Liver (tissue), 8 donors: ENCODE measurements at regions not wholly inside any gene's neighbourhood (a gene's known extent, or its start where the extent isn't known, plus 50 kb on each side); places are given as distances from the start of the nearest gene placed in this dataset.
A peak's percentile ranks its signal among the peaks of the same experiment; 100 is the strongest.

Experiments
- DNase-seq: peaks from one replicate; pipeline ENCODE4 v3.0.0-alpha.2; 2017; ENCODE audit warnings: low spot score
- H3K27ac ChIP-seq, 2 donors: one replicate each; pipeline ENCODE4 v1.7.0; 2013; ENCODE audit warnings: inconsistent platforms in 2 of 2, low read length in 2 of 2, control low read depth in 1 of 2, low read depth in 1 of 2, mild to moderate bottlenecking in 1 of 2
- H3K27me3 ChIP-seq, 4 donors: one replicate each; pipeline versions ENCODE4 v1.6.1 to v1.7.0; 2013; ENCODE audit warnings: low read length in 3 of 4, inconsistent platforms in 1 of 4, mild to moderate bottlenecking in 1 of 4, moderate library complexity in 1 of 4; ENCODE audit not compliant: control insufficient read depth in 4 of 4, insufficient read depth in 4 of 4
- H3K36me3 ChIP-seq, 4 donors: one replicate each; pipeline versions ENCODE4 v1.6.1 to v1.7.0; 2013; ENCODE audit warnings: low read length in 3 of 4, mild to moderate bottlenecking in 3 of 4, low read depth in 1 of 4, moderate library complexity in 1 of 4; ENCODE audit not compliant: control insufficient read depth in 4 of 4, insufficient read depth in 3 of 4
- H3K4me1 ChIP-seq, 4 donors: one replicate each; pipeline versions ENCODE4 v1.6.1 to v1.7.0; 2013; ENCODE audit warnings: low read length in 3 of 4, mild to moderate bottlenecking in 3 of 4, moderate library complexity in 1 of 4; ENCODE audit not compliant: control insufficient read depth in 4 of 4, insufficient read depth in 4 of 4
- H3K4me3 ChIP-seq, 3 donors: one replicate each; pipeline versions ENCODE4 v1.6.1 to v1.7.0; 2013; ENCODE audit warnings: low read length in 3 of 3, control low read depth in 1 of 3, low read depth in 1 of 3, mild to moderate bottlenecking in 1 of 3
- H3K9ac ChIP-seq, 2 donors: one replicate each; pipeline ENCODE4 v1.7.0; 2013; ENCODE audit warnings: low read length in 2 of 2, mild to moderate bottlenecking in 2 of 2, moderate library complexity in 2 of 2, control low read depth in 1 of 2, low read depth in 1 of 2
- H3K9me3 ChIP-seq, 4 donors: one replicate each; pipeline versions ENCODE4 v1.6.1 to v1.7.0; 2013; ENCODE audit warnings: low read length in 3 of 4; ENCODE audit not compliant: control insufficient read depth in 4 of 4
- EGR1 ChIP-seq, 2 donors: IDR thresholded peaks; 2 replicates each; pipeline ENCODE4 v1.6.1; 2016 to 2018; ENCODE audit warnings: antibody characterized with exemption in 2 of 2, low read depth in 2 of 2
- FOXA1 ChIP-seq: IDR thresholded peaks from 2 replicates; pipeline ENCODE4 v1.6.1; 2016; ENCODE audit warnings: antibody characterized with exemption
- FOXA2 ChIP-seq: IDR thresholded peaks from 2 replicates; pipeline ENCODE4 v1.6.1; 2016; ENCODE audit warnings: antibody characterized with exemption
- GABPA ChIP-seq, 2 donors: IDR thresholded peaks in 1 of 2; conservative IDR thresholded peaks in 1 of 2; 2 replicates each; pipeline ENCODE4 v1.6.1; 2016; ENCODE audit warnings: antibody characterized with exemption in 2 of 2, mild to moderate bottlenecking in 1 of 2, moderate library complexity in 1 of 2
- HNF4A ChIP-seq, 2 donors: conservative IDR thresholded peaks; 2 replicates each; pipeline ENCODE4 v1.6.1; 2016; ENCODE audit warnings: antibody characterized with exemption in 2 of 2, mild to moderate bottlenecking in 2 of 2
- HNF4G ChIP-seq: IDR thresholded peaks from 2 replicates; pipeline ENCODE4 v1.6.1; 2016; ENCODE audit warnings: antibody characterized with exemption
- JUND ChIP-seq, 2 donors: IDR thresholded peaks; 2 replicates each; pipeline ENCODE4 v1.6.1; 2016; ENCODE audit warnings: antibody characterized with exemption in 2 of 2
- NR2F2 ChIP-seq: IDR thresholded peaks from 2 replicates; pipeline ENCODE4 v1.6.1; 2016; ENCODE audit warnings: antibody characterized with exemption
- RAD21 ChIP-seq, 2 donors: IDR thresholded peaks; 2 replicates each; pipeline ENCODE4 v1.6.1; 2016; ENCODE audit warnings: antibody characterized with exemption in 2 of 2, mild to moderate bottlenecking in 2 of 2
- REST ChIP-seq: IDR thresholded peaks from 2 replicates; pipeline ENCODE4 v1.6.1; 2016; ENCODE audit warnings: antibody characterized with exemption, mild to moderate bottlenecking
- RXRA ChIP-seq, 2 donors: IDR thresholded peaks; 2 replicates each; pipeline ENCODE4 v1.6.1; 2017 to 2018; ENCODE audit warnings: antibody characterized with exemption in 2 of 2, mild to moderate bottlenecking in 1 of 2
- SP1 ChIP-seq: IDR thresholded peaks from 2 replicates; pipeline ENCODE4 v1.6.1; 2018; ENCODE audit warnings: antibody characterized with exemption, mild to moderate bottlenecking
- TAF1 ChIP-seq: conservative IDR thresholded peaks from 2 replicates; pipeline ENCODE4 v1.6.1; 2016; ENCODE audit warnings: antibody characterized with exemption, mild to moderate bottlenecking
- YY1 ChIP-seq: IDR thresholded peaks from 2 replicates; pipeline ENCODE4 v1.6.1; 2016; ENCODE audit warnings: antibody characterized with exemption, mild to moderate bottlenecking
- ZBTB33 ChIP-seq: IDR thresholded peaks from 2 replicates; pipeline ENCODE4 v1.6.1; 2016; ENCODE audit warnings: antibody characterized with exemption
- WGBS: extraction: QIAGEN DNeasy Blood & Tissue Kit; methylation state at CpG from one replicate; pipeline ENCODE4 v1.1.7; 2013; 5-methylcytosine and 5-hydroxymethylcytosine counted together
- TF ChIP-seq, protein P1 (sequence below): IDR thresholded peaks from 2 replicates; pipeline ENCODE4 v1.6.1; 2016; ENCODE audit warnings: antibody characterized with exemption
- TF ChIP-seq, protein P2 (sequence below): IDR thresholded peaks from 2 replicates; pipeline ENCODE4 v1.6.1; 2016; ENCODE audit warnings: antibody characterized with exemption
- TF ChIP-seq, protein P3 (sequence below): fragments of 150-350 bp; IDR thresholded peaks from 2 replicates; pipeline ENCODE4 v1.5.1; 2017; ENCODE audit warnings: improper control_type of control experiment, low read depth, low read length; ENCODE audit not compliant: missing input control
- donor health status: healthy.
- donor health status: healthy.
- donor health status: healthy.
- donor health status: healthy.
- donor health status: healthy.

- no peak overlapping the region for H3K4me3 ChIP-seq
- TF ChIP-seq HNF4A (conservative IDR thresholded peaks at IDR 0.05) (no peak), HNF4G (no peak), FOXA1 (no peak), FOXA2 (no peak), YY1 (no peak), EGR1 (IDR thresholded peaks at IDR 0.05; ENCODE audit: low read depth in 2 of 2) (no peak), REST (no peak), NR2F2 (no peak), TAF1 (no peak)
- TF ChIP-seq, protein P1, sequence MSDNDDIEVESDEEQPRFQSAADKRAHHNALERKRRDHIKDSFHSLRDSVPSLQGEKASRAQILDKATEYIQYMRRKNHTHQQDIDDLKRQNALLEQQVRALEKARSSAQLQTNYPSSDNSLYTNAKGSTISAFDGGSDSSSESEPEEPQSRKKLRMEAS, result no peak
- TF ChIP-seq, protein P2, sequence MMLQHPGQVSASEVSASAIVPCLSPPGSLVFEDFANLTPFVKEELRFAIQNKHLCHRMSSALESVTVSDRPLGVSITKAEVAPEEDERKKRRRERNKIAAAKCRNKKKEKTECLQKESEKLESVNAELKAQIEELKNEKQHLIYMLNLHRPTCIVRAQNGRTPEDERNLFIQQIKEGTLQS, result no peak
- no peaks in the 10 kb centered on the region for H3K9me3 ChIP-seq
- H3K36me3 ChIP-seq, result no peaks in the 10 kb centered on the region
- no peaks in the 10 kb centered on the region for H3K27me3 ChIP-seq
- peaks cover 0 to 11% (median 0%) of the 10 kb centered on the region in 4 donors for H3K4me1 ChIP-seq
- no peak for DNase-seq
- WGBS, result 92% methylated on average over 11 of the region's 11 CpGs
- H3K27ac ChIP-seq, result no peak overlapping the region
- H3K9ac ChIP-seq, result no peak overlapping the region
These were observed 113.8 kb upstream of the MEF2A start for GRCh38 chr15:99452010-99452409.

GRCh38 chr15:99452728-99453636 lies 112.8 kb upstream of the MEF2A start:
- no peaks in the 10 kb centered on the region for H3K27me3 ChIP-seq
- DNase-seq, result peak; percentile 47
- H3K36me3 ChIP-seq, result no peaks in the 10 kb centered on the region
- no peak overlapping the region for H3K4me3 ChIP-seq
- peak overlapping the region; percentile 30 to 31 for H3K27ac ChIP-seq
- H3K9me3 ChIP-seq, result no peaks in the 10 kb centered on the region
- TF ChIP-seq, protein P3, sequence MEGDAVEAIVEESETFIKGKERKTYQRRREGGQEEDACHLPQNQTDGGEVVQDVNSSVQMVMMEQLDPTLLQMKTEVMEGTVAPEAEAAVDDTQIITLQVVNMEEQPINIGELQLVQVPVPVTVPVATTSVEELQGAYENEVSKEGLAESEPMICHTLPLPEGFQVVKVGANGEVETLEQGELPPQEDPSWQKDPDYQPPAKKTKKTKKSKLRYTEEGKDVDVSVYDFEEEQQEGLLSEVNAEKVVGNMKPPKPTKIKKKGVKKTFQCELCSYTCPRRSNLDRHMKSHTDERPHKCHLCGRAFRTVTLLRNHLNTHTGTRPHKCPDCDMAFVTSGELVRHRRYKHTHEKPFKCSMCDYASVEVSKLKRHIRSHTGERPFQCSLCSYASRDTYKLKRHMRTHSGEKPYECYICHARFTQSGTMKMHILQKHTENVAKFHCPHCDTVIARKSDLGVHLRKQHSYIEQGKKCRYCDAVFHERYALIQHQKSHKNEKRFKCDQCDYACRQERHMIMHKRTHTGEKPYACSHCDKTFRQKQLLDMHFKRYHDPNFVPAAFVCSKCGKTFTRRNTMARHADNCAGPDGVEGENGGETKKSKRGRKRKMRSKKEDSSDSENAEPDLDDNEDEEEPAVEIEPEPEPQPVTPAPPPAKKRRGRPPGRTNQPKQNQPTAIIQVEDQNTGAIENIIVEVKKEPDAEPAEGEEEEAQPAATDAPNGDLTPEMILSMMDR, result no peak
- TF ChIP-seq, protein P1, result peak; percentile 73
- TF ChIP-seq EGR1 (IDR thresholded peaks at IDR 0.05; ENCODE audit: low read depth in 2 of 2) (no peak), GABPA (IDR thresholded peaks at IDR 0.05 in 1 of 2, conservative IDR thresholded peaks at IDR 0.05 in 1 of 2) (no peak), NR2F2 (peak; percentile 50), FOXA2 (no peak), RXRA (IDR thresholded peaks at IDR 0.05) (no peak), REST (no peak), RAD21 (IDR thresholded peaks at IDR 0.05) (peak; percentile 15 to 50), YY1 (peak; percentile 14), SP1 (peak; percentile 39), TAF1 (no peak), HNF4A (conservative IDR thresholded peaks at IDR 0.05) (no peak), ZBTB33 (no peak), JUND (IDR thresholded peaks at IDR 0.05) (no peak)
- TF ChIP-seq, protein P2, result no peak
- H3K4me1 ChIP-seq, result peaks cover 0 to 11% (median 0%) of the 10 kb centered on the region in 4 donors
- H3K9ac ChIP-seq, result no peak overlapping the region
- 74% methylated on average over 24 of the region's 24 CpGs for WGBS
